ENCODE measurements at regions not wholly inside any gene's neighbourhood (a gene's known extent, or its start where the extent isn't known, plus 50 kb on each side); places are given as distances from the start of the nearest gene placed in this dataset.

- TF ChIP-seq POLR2AphosphoS5 (IDR thresholded peaks at IDR 0.05; ENCODE audit: borderline replicate concordance, low read depth, low read length) (no peak), EZH2 (IDR thresholded peaks at IDR 0.05) (no peak)
Measured at GRCh38 chr11:86159581-86159891, 85.0 kb upstream of the EED start.
